OCI-LY7 (cell line): ENCODE measurements at regions not wholly inside any gene's neighbourhood (a gene's known extent, or its start where the extent isn't known, plus 50 kb on each side); places are given as distances from the start of the nearest gene placed in this dataset.

Source experiments
- CTCF ChIP-seq: fragments of 200-600 bp; sonication (generic); conservative IDR thresholded peaks from 2 replicates; pipeline ENCODE4 v1.5.1; 2014; ENCODE audit warnings: mild to moderate bottlenecking, antibody characterized with exemption, low read length, moderate library complexity, mixed read lengths
- EZH2phosphoT487 ChIP-seq: fragments of 200-600 bp; sonication (generic); IDR thresholded peaks from 2 replicates; pipeline ENCODE4 v1.6.1; 2018; ENCODE audit warnings: low read depth, borderline replicate concordance, mild to moderate bottlenecking, mixed run types, antibody characterized with exemption, low read length, moderate library complexity, mixed read lengths

GRCh38 chr12:73414926-73415325, 1122.7 kb upstream of the ATXN7L3B start:
- no peak for TF ChIP-seq CTCF
- TF ChIP-seq EZH2phosphoT487: no peak
